HCT116 (cell line): ENCODE measurements at regions not wholly inside any gene's neighbourhood (a gene's known extent, or its start where the extent isn't known, plus 50 kb on each side); places are given as distances from the start of the nearest gene placed in this dataset.

Source experiments
- ATF3 ChIP-seq: IDR thresholded peaks from 2 replicates; pipeline ENCODE4 v1.6.1; 2012
- CEBPB ChIP-seq: IDR thresholded peaks from 2 replicates; pipeline ENCODE4 v1.6.1; 2012; ENCODE audit warnings: low read depth
- CTCF ChIP-seq, 3 experiments: fragments of 200-600 bp in 1 of 3; sonication (generic) in 1 of 3; IDR thresholded peaks in 2 of 3; conservative IDR thresholded peaks in 1 of 3; 2 replicates each; pipeline ENCODE4 v1.5.1; 2012 to 2017; ENCODE audit warnings: low read depth in 2 of 3, low read length in 2 of 3, antibody characterized with exemption in 1 of 3, borderline replicate concordance in 1 of 3, control low read depth in 1 of 3, mild to moderate bottlenecking in 1 of 3, mixed read lengths in 1 of 3, mixed run types in 1 of 3, moderate library complexity in 1 of 3; ENCODE audit not compliant: insufficient read depth in 1 of 3
- EZH2phosphoT487 ChIP-seq: fragments of 200-600 bp; IDR thresholded peaks from 2 replicates; pipeline ENCODE4 v1.6.1; 2018; ENCODE audit warnings: antibody characterized with exemption, borderline replicate concordance
- POLR2A ChIP-seq: IDR thresholded peaks from 2 replicates; pipeline ENCODE4 v1.7.0; 2011; ENCODE audit warnings: borderline replicate concordance; ENCODE audit not compliant: insufficient read depth, insufficient read length; ENCODE audit errors: extremely low read depth
- SP1 ChIP-seq: IDR thresholded peaks from 2 replicates; pipeline ENCODE4 v1.6.1; 2012; ENCODE audit warnings: low read depth

- TF ChIP-seq CTCF (IDR thresholded peaks at IDR 0.05 in 2 of 3, conservative IDR thresholded peaks at IDR 0.05 in 1 of 3; ENCODE audit: borderline replicate concordance in 1 of 3, insufficient read depth in 1 of 3, low read depth in 2 of 3, low read length in 2 of 3) (no peak), ATF3 (no peak), CEBPB (no peak), EZH2phosphoT487 (no peak), POLR2A (no peak), SP1 (no peak)
Observed at GRCh38 chr6:54633601-54634000, 213.0 kb upstream of the FAM83B start.
